Upper lobe of right lung (tissue), 1 donor: ENCODE measurements at regions not wholly inside any gene's neighbourhood (a gene's known extent, or its start where the extent isn't known, plus 50 kb on each side); places are given as distances from the start of the nearest gene placed in this dataset.

Source experiments
- ATAC-seq: fragments of 200-7000 bp; cut with Tn5 transposase; one replicate; pipeline ENCODE4 v1.9.1; 2020; ENCODE audit warnings: mild to moderate bottlenecking, moderate library complexity
- DNase-seq: peaks from one replicate; pipeline ENCODE4 v3.0.0-alpha.2; 2020
- H3K27ac ChIP-seq: fragments of 200-600 bp; one replicate; pipeline ENCODE4 v1.8.0; 2022
- H3K27me3 ChIP-seq: fragments of 200-600 bp; one replicate; pipeline ENCODE4 v1.8.0; 2022; ENCODE audit warnings: mild to moderate bottlenecking
- H3K36me3 ChIP-seq: fragments of 200-600 bp; one replicate; pipeline ENCODE4 v1.8.0; 2022
- H3K4me1 ChIP-seq: fragments of 200-600 bp; one replicate; pipeline ENCODE4 v1.8.0; 2022
- H3K4me3 ChIP-seq: fragments of 200-600 bp; one replicate; pipeline ENCODE4 v1.8.0; 2022; ENCODE audit warnings: mild to moderate bottlenecking
- H3K9me3 ChIP-seq: fragments of 200-600 bp; one replicate; pipeline ENCODE4 v1.8.0; 2022
- intact Hi-C: fragments of 100-400 bp; cut with DNase I; formaldehyde crosslinking; loops from one replicate; pipeline ENCODE4 v1.11.0; 2022
- TF ChIP-seq, protein P1 (sequence below): fragments of 200-600 bp; IDR thresholded peaks from one replicate; pipeline ENCODE4 v1.8.0; 2022; ENCODE audit warnings: antibody characterized with exemption
- donor health status: DM: no; HTN: yes; CAD: no; lungs with severe emphysema.

DNA sequence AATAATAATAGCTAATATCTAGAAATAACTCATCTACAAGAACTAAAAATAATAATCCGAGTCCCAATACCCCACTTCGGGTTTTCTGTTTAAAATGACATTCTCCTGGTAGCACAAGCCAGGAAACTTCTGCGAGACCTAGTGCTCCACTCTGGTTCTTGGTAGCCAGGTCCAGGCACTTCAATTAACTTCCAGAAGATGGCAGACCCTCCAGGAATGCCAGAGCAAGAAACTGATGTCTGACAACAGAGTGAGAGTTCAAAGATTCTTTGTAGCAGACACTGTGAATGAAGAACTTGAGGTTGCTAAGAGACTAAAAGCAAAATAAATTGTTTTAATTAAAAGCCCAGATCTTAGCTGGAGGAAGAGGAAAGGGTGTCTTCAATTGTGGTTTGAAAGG lies 1963.3 kb upstream of the CDH9 start:
- no peaks in the 10 kb centered on the region for H3K27me3 ChIP-seq
- TF ChIP-seq, protein P1, sequence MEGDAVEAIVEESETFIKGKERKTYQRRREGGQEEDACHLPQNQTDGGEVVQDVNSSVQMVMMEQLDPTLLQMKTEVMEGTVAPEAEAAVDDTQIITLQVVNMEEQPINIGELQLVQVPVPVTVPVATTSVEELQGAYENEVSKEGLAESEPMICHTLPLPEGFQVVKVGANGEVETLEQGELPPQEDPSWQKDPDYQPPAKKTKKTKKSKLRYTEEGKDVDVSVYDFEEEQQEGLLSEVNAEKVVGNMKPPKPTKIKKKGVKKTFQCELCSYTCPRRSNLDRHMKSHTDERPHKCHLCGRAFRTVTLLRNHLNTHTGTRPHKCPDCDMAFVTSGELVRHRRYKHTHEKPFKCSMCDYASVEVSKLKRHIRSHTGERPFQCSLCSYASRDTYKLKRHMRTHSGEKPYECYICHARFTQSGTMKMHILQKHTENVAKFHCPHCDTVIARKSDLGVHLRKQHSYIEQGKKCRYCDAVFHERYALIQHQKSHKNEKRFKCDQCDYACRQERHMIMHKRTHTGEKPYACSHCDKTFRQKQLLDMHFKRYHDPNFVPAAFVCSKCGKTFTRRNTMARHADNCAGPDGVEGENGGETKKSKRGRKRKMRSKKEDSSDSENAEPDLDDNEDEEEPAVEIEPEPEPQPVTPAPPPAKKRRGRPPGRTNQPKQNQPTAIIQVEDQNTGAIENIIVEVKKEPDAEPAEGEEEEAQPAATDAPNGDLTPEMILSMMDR = no peak
- ATAC-seq (no peak), DNase-seq (no peak)
- no peak overlapping the region for H3K27ac ChIP-seq
- H3K9me3 ChIP-seq = no peaks in the 10 kb centered on the region
- H3K36me3 ChIP-seq = no peaks in the 10 kb centered on the region
- H3K4me3 ChIP-seq = no peak overlapping the region
- H3K4me1 ChIP-seq = no peaks in the 10 kb centered on the region
- intact Hi-C loops = no loop called here

DNA sequence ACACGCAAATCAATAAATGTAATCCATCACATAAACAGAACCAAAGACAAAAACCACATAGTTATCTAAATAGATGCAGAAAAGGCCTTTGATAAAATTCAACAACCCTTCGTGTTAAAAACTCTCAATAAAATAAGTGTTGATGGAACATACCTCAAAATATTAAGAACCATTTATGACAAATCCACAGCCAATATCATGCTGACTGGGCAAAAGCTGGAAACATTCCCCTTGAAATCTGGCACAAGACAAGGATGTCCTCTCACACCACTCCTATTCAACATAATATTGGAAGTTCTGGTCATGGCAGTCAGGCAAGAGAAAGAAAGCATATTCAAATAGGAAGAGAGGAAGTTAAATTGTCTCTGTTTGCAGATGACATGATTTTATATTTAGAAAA lies 1946.3 kb upstream of the CDH9 start:
- TF ChIP-seq, protein P1 = no peak
- peaks cover 10% of the 10 kb centered on the region for H3K9me3 ChIP-seq
- ATAC-seq (no peak), DNase-seq (no peak)
- intact Hi-C loops = no loop called here
- H3K27ac ChIP-seq = no peak overlapping the region
- no peaks in the 10 kb centered on the region for H3K27me3 ChIP-seq
- no peaks in the 10 kb centered on the region for H3K4me1 ChIP-seq
- H3K4me3 ChIP-seq = no peak overlapping the region
- no peaks in the 10 kb centered on the region for H3K36me3 ChIP-seq

DNA sequence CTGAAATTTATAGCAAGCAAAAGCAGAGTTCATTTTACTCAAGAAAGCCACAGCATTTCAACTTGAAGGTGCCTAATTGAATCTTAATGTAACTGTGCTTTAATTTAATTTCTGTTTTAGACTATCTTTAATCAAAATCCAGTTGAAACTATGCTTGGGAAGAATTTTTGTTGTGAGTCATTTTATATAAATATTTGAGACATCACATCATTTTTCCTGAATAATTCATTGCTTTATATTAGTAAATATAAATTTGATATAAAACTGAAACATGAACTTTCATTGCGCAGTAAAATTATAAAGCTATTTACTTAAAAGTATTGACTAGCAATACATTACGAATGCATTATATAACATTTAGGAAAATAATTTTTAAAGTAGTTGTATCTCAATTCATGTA lies 1937.1 kb upstream of the CDH9 start:
- no peak for ATAC-seq
- Histone ChIP-seq H3K36me3 (no peaks in the 10 kb centered on the region), H3K9me3 (no peaks in the 10 kb centered on the region), H3K27me3 (no peaks in the 10 kb centered on the region), H3K27ac (no peak overlapping the region), H3K4me1 (no peaks in the 10 kb centered on the region), H3K4me3 (no peak overlapping the region)
- no peak for DNase-seq
- TF ChIP-seq, protein P1 = no peak
- intact Hi-C loops = no loop called here

DNA sequence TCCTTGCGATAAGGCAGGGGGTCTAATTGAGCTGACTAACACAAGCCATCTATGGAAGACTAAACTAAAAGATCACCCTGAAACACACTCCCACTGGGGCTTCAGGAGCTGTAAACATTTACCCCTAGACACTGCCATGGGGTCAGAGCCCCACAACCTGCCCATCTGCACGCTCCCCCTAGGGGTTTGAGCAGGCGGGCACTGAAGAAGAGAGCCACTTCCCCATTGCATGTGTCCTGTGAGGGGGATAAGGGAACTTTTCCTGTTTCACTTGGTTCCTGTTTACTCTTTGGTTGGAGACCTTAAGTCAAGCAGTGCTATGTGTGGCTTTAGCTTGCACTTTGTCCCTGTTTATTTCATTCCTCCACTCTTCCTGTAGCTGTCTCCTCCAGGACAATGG lies 1929.5 kb upstream of the CDH9 start:
- no peaks in the 10 kb centered on the region for H3K4me1 ChIP-seq
- TF ChIP-seq, protein P1 = no peak
- intact Hi-C loops = no loop called here
- no peaks in the 10 kb centered on the region for H3K27me3 ChIP-seq
- DNase-seq = no peak
- no peak for ATAC-seq
- no peaks in the 10 kb centered on the region for H3K9me3 ChIP-seq
- H3K4me3 ChIP-seq = no peak overlapping the region
- H3K27ac ChIP-seq = no peak overlapping the region
- no peaks in the 10 kb centered on the region for H3K36me3 ChIP-seq

DNA sequence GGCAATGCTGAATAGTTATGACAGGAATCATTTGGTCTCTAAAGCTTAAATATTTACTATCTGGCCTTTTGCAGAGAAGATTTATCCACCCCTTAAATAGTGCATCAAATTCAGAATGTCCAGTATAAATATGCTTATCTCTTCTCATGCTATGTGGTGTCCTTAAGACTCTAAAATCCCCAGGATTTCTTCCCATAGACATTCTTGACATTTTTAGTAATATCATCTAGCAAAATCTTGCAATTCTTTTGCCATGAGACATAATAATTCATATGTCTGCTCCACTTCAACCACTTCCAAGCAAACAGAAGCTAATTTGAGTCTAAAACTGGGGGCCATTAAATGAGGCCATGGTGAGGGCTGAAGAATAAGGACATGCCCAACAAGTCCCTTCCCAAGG lies 1923.4 kb upstream of the CDH9 start:
- Histone ChIP-seq H3K27me3 (no peaks in the 10 kb centered on the region), H3K9me3 (no peaks in the 10 kb centered on the region), H3K36me3 (no peaks in the 10 kb centered on the region), H3K4me1 (no peaks in the 10 kb centered on the region), H3K27ac (no peak overlapping the region), H3K4me3 (no peak overlapping the region)
- TF ChIP-seq, protein P1 = no peak
- no peak for ATAC-seq
- intact Hi-C loops = no loop called here
- no peak for DNase-seq

DNA sequence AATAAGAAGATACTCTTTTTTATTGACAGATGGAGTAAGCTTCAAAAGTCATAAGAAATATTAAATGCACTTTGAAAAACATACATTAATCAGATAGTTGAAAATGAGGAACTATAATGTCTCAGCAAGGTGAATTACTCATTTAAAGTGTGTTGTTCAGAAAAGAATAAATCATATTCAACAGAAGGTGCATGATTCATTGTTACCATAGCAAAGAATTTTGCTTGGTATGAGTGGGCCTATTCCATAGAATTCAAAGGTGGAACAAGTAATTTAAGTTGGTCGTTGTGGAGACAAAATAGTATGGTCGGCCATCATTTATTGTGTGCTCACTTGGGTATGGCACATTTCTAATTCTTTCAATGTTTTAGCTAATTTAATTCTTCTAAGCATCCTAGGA lies 1920.2 kb upstream of the CDH9 start:
- no peaks in the 10 kb centered on the region for H3K4me1 ChIP-seq
- H3K9me3 ChIP-seq = no peaks in the 10 kb centered on the region
- ATAC-seq (no peak), DNase-seq (no peak)
- no peaks in the 10 kb centered on the region for H3K36me3 ChIP-seq
- no peaks in the 10 kb centered on the region for H3K27me3 ChIP-seq
- intact Hi-C loops = no loop called here
- H3K4me3 ChIP-seq = no peak overlapping the region
- TF ChIP-seq, protein P1 = no peak
- no peak overlapping the region for H3K27ac ChIP-seq
